K562 (cell line): ENCODE measurements at regions not wholly inside any gene's neighbourhood (a gene's known extent, or its start where the extent isn't known, plus 50 kb on each side); places are given as distances from the start of the nearest gene placed in this dataset.

Experiments
- ATAC-seq: fragments of 200-7000 bp; cut with Tn5 transposase; 3 replicates; pipeline ENCODE4 v1.9.1; 2020; ENCODE audit warnings: moderate library complexity
- BruUV-seq: library from RNA; stranded (reverse); fragments of 400-500 nt; replicated peaks from 2 replicates; lab custom pipeline; 2021; lab: Mats Ljungman, UMichigan
- CTCF ChIA-PET: fragments of 300-600 bp; formaldehyde crosslinking; extraction: SDS; loops from one replicate; lab custom pipeline; 2021; ENCODE audit warnings: low intra/inter-chr PET ratio; lab: Yijun Ruan, JAX
- POLR2A ChIA-PET: fragments of 300-600, 350-650 bp; sonication (Branson Sonifier 250); formaldehyde crosslinking; extraction: SDS; loops from one replicate; lab custom pipeline; 2021; ENCODE audit warnings: antibody characterized with exemption, inconsistent platforms; lab: Yijun Ruan, JAX
- DNase-seq, 4 experiments: peaks; one replicate each; pipeline versions ENCODE4 v3.0.0 to v3.0.0-alpha.2; 2011 to 2018; ENCODE audit warnings: low spot score in 3 of 4, mixed read lengths in 3 of 4; ENCODE audit errors: extremely low read depth in 1 of 4
- FAIRE-seq: peaks from 2 replicates; lab custom pipeline; 2011; peaks lifted over from hg19 to GRCh38; lab: Jason Lieb, UNC
- H2AFZ ChIP-seq: 2 replicates; pipeline ENCODE4 v1.6.0; 2011; ENCODE audit warnings: low read depth, low read length, control low read depth, inconsistent platforms
- H3K27ac ChIP-seq: fragments of 200-600 bp; 3 replicates; pipeline ENCODE4 v1.8.0; 2011; ENCODE audit warnings: low read depth, mild to moderate bottlenecking, control low read depth, inconsistent platforms, low read length, moderate library complexity, mixed read lengths; ENCODE audit errors: extremely low read depth
- H3K27me3 ChIP-seq, 2 experiments: fragments of 300-600 bp in 1 of 2; 2 replicates in 1 of 2; 3 replicates in 1 of 2; pipeline versions ENCODE4 v1.6.0 to v1.8.0; 2011; ENCODE audit warnings: inconsistent platforms in 2 of 2, low read length in 2 of 2, mild to moderate bottlenecking in 1 of 2, mixed read lengths in 1 of 2, moderate library complexity in 1 of 2; ENCODE audit not compliant: control insufficient read depth in 2 of 2, insufficient read depth in 2 of 2
- H3K36me3 ChIP-seq: fragments of 300-600 bp; 3 replicates; pipeline ENCODE4 v1.8.0; 2011; ENCODE audit warnings: mild to moderate bottlenecking, low read length, inconsistent platforms; ENCODE audit not compliant: control insufficient read depth, insufficient read depth
- H3K4me1 ChIP-seq, 2 experiments: fragments of 200-600 bp in 1 of 2; replicated peaks in 1 of 2; 2 replicates in 1 of 2; 3 replicates in 1 of 2; pipeline versions ENCODE4 v1.5.1 to v1.8.0; 2011; ENCODE audit warnings: inconsistent platforms in 2 of 2, low read length in 2 of 2, mild to moderate bottlenecking in 1 of 2, mixed read lengths in 1 of 2, moderate library complexity in 1 of 2; ENCODE audit not compliant: control insufficient read depth in 2 of 2, insufficient read depth in 2 of 2
- H3K4me2 ChIP-seq: 2 replicates; pipeline ENCODE4 v1.6.1; 2011; ENCODE audit warnings: low read length, control low read depth, inconsistent platforms, mixed read lengths; ENCODE audit not compliant: insufficient read depth
- H3K4me3 ChIP-seq: fragments of 200-600 bp; sonication (generic), shearing (Covaris generic); 2 replicates; pipeline ENCODE4 v1.5.1; 2016; ENCODE audit warnings: control low read depth, inconsistent platforms
- H3K79me2 ChIP-seq: fragments of 200-600 bp; 3 replicates; pipeline ENCODE4 v1.8.0; 2011; ENCODE audit warnings: low read length, inconsistent platforms; ENCODE audit not compliant: control insufficient read depth, insufficient read depth
- H3K9ac ChIP-seq, 2 experiments: 2 replicates each; pipeline versions ENCODE4 v1.6.0 to v1.6.1; 2011; ENCODE audit warnings: low read depth in 2 of 2, low read length in 2 of 2, control low read depth in 1 of 2, inconsistent platforms in 1 of 2, mild to moderate bottlenecking in 1 of 2, mixed read lengths in 1 of 2; ENCODE audit not compliant: insufficient read depth in 1 of 2
- H3K9me1 ChIP-seq: one replicate; pipeline ENCODE4 v1.6.0; 2011; ENCODE audit warnings: inconsistent platforms, mild to moderate bottlenecking, low read length, moderate library complexity; ENCODE audit not compliant: control insufficient read depth, insufficient read depth
- H3K9me3 ChIP-seq: replicated peaks from 2 replicates; pipeline ENCODE4 v1.5.1; 2011; ENCODE audit warnings: low read depth, low read length, inconsistent platforms; ENCODE audit not compliant: control insufficient read depth, insufficient read depth
- H4K20me1 ChIP-seq: replicated peaks from 2 replicates; pipeline ENCODE4 v1.6.1; 2011; ENCODE audit warnings: low read length, inconsistent platforms, mixed read lengths; ENCODE audit not compliant: control insufficient read depth, insufficient read depth
- BCOR ChIP-seq: fragments of 450-650 bp; IDR thresholded peaks from 2 replicates; pipeline ENCODE4 v1.6.1; 2016
- CUX1 ChIP-seq: fragments of 200-800 bp; sonication (Bioruptor generic); IDR thresholded peaks from 2 replicates; pipeline ENCODE4 v1.6.1; 2016; ENCODE audit warnings: missing genetic modification characterization, missing compliant biosample characterization
- E2F8 ChIP-seq: fragments of 450-650 bp; IDR thresholded peaks from 2 replicates; pipeline ENCODE4 v1.7.1; 2018; ENCODE audit warnings: mild to moderate bottlenecking, low read depth; ENCODE audit not compliant: partially characterized antibody
- FIP1L1 ChIP-seq: fragments of 200-400 bp; formaldehyde crosslinking; IDR thresholded peaks from 2 replicates; pipeline ENCODE4 v1.6.1; 2018; ENCODE audit warnings: mild to moderate bottlenecking, low read depth, low read length; ENCODE audit not compliant: poor library complexity, severe bottlenecking
- GABPB1 ChIP-seq: sonication (generic); formaldehyde crosslinking; IDR thresholded peaks from 2 replicates; pipeline ENCODE4 v1.8.0; 2022; ENCODE audit warnings: mild to moderate bottlenecking, missing genetic modification reagents
- HOMEZ ChIP-seq: fragments of 250-450 bp; sonication (Bioruptor Pico); IDR thresholded peaks from 2 replicates; pipeline ENCODE4 v1.4.0; 2020; ENCODE audit warnings: mild to moderate bottlenecking, moderate library complexity
- MTA1 ChIP-seq: fragments of 450-650 bp; IDR thresholded peaks from 2 replicates; pipeline ENCODE4 v1.6.1; 2017; ENCODE audit warnings: borderline replicate concordance
- NR2C2 ChIP-seq, 2 experiments: fragments of 200-800 bp in 1 of 2; sonication (Bioruptor generic) in 1 of 2; sonication (generic) in 1 of 2; formaldehyde crosslinking in 1 of 2; IDR thresholded peaks; 2 replicates each; pipeline versions ENCODE4 v1.6.1 to v1.8.0; 2016 to 2022; ENCODE audit warnings: mild to moderate bottlenecking in 1 of 2, missing compliant biosample characterization in 1 of 2, missing genetic modification characterization in 1 of 2, missing genetic modification reagents in 1 of 2
- PPARD ChIP-seq: fragments of 250-450 bp; sonication (Bioruptor Pico); IDR thresholded peaks from 2 replicates; pipeline ENCODE4 v1.8.0; 2022; ENCODE audit warnings: inconsistent platforms, mild to moderate bottlenecking, moderate library complexity
- TCF7L2 ChIP-seq: fragments of 150-350 bp; IDR thresholded peaks from 2 replicates; pipeline ENCODE4 v1.6.1; 2016; ENCODE audit warnings: low read depth, mild to moderate bottlenecking, low read length, moderate library complexity
- TEAD2 ChIP-seq: fragments of 450-650 bp; IDR thresholded peaks from 2 replicates; pipeline ENCODE4 v1.6.1; 2016; ENCODE audit warnings: missing genetic modification characterization, control low read depth, missing compliant biosample characterization
- WGBS: fragments of 100-300 bp; shearing (Covaris generic); methylation state at CpG from one replicate; pipeline ENCODE4 v1.1.6; 2016; ENCODE audit warnings: low coverage, mixed read lengths; ENCODE audit not compliant: insufficient coverage; ENCODE audit errors: missing lambda C conversion rate; 5-methylcytosine and 5-hydroxymethylcytosine counted together
- in situ Hi-C: fragments of 300-500 bp; cut with MboI; formaldehyde crosslinking; loops from 4 replicates; pipeline ENCODE4 v1.15.0; 2018; ENCODE audit warnings: inconsistent platforms, mixed read lengths
- intact Hi-C: fragments of 100-400 bp; cut with micrococcal nuclease; formaldehyde crosslinking; loops from 2 replicates; pipeline ENCODE4 v1.14.2; 2022
- TF ChIP-seq, protein P1 (sequence below), 2 experiments: fragments of 450-650 bp in 1 of 2; sonication (generic) in 1 of 2; formaldehyde crosslinking; conservative IDR thresholded peaks; 2 replicates each; pipeline versions ENCODE4 v1.4.0 to v1.8.1; 2020 to 2022; ENCODE audit warnings: mild to moderate bottlenecking in 1 of 2, missing genetic modification reagents in 1 of 2

- Histone ChIP-seq H3K79me2 (no peaks in the 10 kb centered on the region), H3K36me3 (no peaks in the 10 kb centered on the region), H3K4me2 (no peak overlapping the region), H3K27ac (no peak overlapping the region), H3K27me3 (no peaks in the 10 kb centered on the region), H3K9me1 (no peaks in the 10 kb centered on the region), H4K20me1 (no peaks in the 10 kb centered on the region), H3K9me3 (no peaks in the 10 kb centered on the region), H3K9ac (no peak overlapping the region), H3K4me3 (no peak overlapping the region), H3K4me1 (no peaks in the 10 kb centered on the region), H2AFZ (no peak overlapping the region)
- in situ Hi-C loops (no loop called here), intact Hi-C loops (no loop called here)
- TF ChIP-seq BCOR (no peak), TEAD2 (no peak), HOMEZ (CRISPR knock-in tag) (no peak), CUX1 (CRISPR knock-in tag) (no peak), NR2C2 (CRISPR knock-in tag; IDR thresholded peaks at IDR 0.05) (no peak), NR2C2 (tag; IDR thresholded peaks at IDR 0.05) (no peak), FIP1L1 (no peak), TCF7L2 (no peak), MTA1 (no peak), E2F8 (no peak), PPARD (CRISPR knock-in tag) (no peak), GABPB1 (no peak)
- TF ChIP-seq, protein P1, sequence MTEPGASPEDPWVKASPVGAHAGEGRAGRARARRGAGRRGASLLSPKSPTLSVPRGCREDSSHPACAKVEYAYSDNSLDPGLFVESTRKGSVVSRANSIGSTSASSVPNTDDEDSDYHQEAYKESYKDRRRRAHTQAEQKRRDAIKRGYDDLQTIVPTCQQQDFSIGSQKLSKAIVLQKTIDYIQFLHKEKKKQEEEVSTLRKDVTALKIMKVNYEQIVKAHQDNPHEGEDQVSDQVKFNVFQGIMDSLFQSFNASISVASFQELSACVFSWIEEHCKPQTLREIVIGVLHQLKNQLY (CRISPR knock-in tag; conservative IDR thresholded peaks at IDR 0.05), result no peak
- POLR2A ChIA-PET, result no interaction called here
- 2% methylated on average over 4 of the region's 4 CpGs for WGBS
- FAIRE-seq (no peak), ATAC-seq (no peak), DNase-seq (no peak)
- CTCF ChIA-PET, result no interaction called here
- BruUV-seq, result no TSS peak
Observed at GRCh38 chr4:100339870-100340269, 149.6 kb upstream of the DDIT4L start.
